GM10266 (cell line): ENCODE measurements at regions not wholly inside any gene's neighbourhood (a gene's known extent, or its start where the extent isn't known, plus 50 kb on each side); places are given as distances from the start of the nearest gene placed in this dataset.

Experiments
- DNase-seq: peaks from one replicate; pipeline ENCODE4 v3.0.0; 2012; ENCODE audit errors: extremely low spot score
- CTCF ChIP-seq: IDR thresholded peaks from 2 replicates; pipeline ENCODE4 v1.5.1; 2012; ENCODE audit warnings: mild to moderate bottlenecking, low read depth; ENCODE audit not compliant: control insufficient read depth, insufficient read depth; ENCODE audit errors: missing control alignments

DNA sequence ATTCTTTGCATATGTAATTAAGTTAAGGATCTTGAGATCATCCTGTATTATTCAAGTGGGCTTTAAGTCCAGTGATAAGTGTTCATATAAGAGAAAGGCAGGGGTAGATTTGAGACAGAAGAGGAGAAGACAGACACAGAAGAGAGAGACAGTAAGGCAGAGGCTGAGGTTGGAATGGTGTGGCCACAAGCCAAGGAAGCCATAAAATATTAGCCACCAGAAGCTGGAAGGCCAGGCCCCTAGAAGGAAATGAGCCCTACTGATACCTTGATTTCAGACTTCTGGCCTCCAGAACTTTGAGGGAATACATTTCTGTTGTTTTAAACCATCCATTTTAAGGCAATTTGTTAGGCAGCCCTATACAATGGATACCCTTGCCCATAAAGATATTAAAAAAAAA is 66.9 kb upstream of the DLX2 start:
- no peak for DNase-seq
- no peak for TF ChIP-seq CTCF

DNA sequence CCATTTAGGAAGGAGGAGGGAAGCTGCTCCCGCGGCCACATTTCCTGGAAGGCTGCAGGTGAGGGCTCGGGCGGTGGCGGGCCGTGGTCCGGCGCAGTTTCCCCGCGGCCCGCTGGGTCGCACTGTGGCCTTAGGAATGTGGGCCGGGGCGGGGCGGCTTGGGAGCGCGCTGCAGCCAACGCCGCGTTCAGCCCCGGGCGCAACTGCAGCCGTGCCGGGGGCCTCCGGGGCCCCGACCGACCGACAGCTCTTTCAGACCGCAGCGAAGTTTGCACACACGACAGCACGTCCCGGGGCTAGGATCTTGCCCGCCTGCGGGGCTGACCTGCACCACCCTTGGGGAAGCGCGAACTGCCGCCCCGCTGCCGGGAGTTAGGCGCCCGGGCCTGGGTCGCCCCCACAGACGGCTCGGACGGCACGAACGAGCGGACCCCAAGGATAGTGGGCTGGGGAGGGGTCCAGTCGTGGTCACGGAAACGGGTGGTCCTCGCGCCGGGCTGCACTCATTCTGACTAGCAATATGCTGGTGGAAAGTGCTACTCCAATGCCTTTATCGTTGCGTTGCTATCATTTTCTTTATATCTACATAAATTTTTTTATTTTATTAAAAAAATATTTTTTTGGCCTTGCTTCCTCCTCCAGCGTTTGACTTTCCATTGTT is 69.9 kb upstream of the DLX2 start:
- peak; percentile 56 for TF ChIP-seq CTCF
- DNase-seq: peak; percentile 65

DNA sequence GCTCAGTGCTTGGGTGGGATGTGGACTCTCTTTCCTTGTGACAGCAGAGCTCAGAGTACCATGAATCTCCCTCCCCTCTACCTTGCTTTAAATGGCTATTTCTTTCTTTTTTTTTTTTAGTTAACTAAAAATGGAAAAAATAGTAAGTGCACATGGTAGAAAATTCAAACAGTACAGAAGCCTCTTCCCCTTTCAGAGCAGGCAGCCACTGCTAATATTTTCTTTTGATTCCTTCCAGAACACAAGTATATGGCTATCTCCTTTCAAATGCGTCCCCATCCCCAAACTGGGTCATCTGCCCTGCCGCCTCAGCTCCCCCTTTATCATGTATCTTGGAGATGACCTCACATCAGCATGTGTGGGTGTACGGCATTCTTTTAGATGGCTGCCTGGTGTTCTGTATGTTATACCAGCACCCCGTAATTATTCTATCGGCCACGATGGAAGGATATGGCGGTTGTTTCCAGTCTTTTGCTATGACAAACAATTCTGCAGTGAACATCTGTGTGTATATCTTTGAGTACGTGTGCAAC is 70.5 kb upstream of the DLX2 start:
- DNase-seq: no peak

DNA sequence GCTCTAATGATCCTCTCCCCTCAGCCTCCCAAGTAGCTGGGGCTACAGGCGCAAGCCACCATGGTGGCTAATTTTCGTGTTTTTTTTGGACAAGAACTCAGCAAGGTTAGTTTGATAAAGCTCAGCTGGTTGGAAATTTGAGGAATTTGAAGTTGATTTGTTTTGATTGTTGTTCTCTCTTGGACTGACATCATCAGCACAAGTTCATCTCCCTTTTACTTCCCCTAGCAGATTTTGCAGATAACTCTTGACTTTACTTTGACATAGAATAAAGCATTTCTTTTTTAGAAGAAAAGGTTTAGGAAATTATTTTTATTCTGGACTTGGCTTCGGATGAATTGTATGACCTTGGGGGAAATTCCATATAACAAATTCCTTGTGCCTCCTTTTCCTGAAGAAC is 74.9 kb upstream of the DLX2 start:
- no peak for DNase-seq
- no peak for TF ChIP-seq CTCF

More for the DNA sequence above, 70.5 kb upstream of the DLX2 start:
- no peak for TF ChIP-seq CTCF

- no peak for TF ChIP-seq CTCF
- DNase-seq: no peak
Observed at GRCh38 chr2:172177996-172178395, 75.3 kb upstream of the DLX2 start.

GRCh38 chr2:172179045-172179701 is 76.5 kb upstream of the DLX2 start:
- no peak for TF ChIP-seq CTCF
- DNase-seq: no peak

DNA sequence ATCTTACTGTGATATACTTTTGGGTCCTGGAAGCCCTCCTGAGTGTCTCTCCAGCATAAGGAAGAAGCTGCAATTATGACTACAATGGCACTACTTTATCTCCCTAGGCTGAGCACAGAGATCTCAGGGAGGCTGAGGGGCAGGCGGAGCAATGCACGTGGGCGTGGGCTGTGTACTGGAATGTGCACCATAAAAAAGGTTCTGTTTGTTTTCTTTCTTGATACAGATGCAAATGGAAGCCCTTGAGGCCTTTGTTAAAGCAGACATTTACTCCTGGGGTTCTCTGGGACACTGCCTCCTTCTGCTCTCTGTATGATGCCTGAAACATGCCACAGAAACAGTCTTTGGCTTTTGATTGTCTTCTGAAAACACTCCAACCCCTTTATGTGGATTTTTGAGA is 79.1 kb upstream of the DLX2 start:
- no peak for TF ChIP-seq CTCF
- DNase-seq: no peak
